Parathyroid adenoma (tissue), 2 donors: ENCODE measurements at regions not wholly inside any gene's neighbourhood (a gene's known extent, or its start where the extent isn't known, plus 50 kb on each side); places are given as distances from the start of the nearest gene placed in this dataset.

Experiments used
- H2AFZ ChIP-seq: fragments of 300-600 bp; sonication (generic); one replicate; pipeline ENCODE4 v1.7.0; 2017; ENCODE audit warnings: antibody characterized with exemption, mild to moderate bottlenecking
- H3K27ac ChIP-seq: fragments of 300-600 bp; sonication (generic); one replicate; pipeline ENCODE4 v1.7.0; 2017
- H3K27me3 ChIP-seq: fragments of 300-600 bp; sonication (generic); one replicate; pipeline ENCODE4 v1.7.0; 2017; ENCODE audit warnings: low read length; ENCODE audit not compliant: control insufficient read depth, insufficient read depth
- H3K36me3 ChIP-seq: fragments of 300-600 bp; sonication (generic); one replicate; pipeline ENCODE4 v1.7.0; 2017; ENCODE audit warnings: low read length; ENCODE audit not compliant: control insufficient read depth, insufficient read depth
- H3K4me1 ChIP-seq: fragments of 300-600 bp; sonication (generic); one replicate; pipeline ENCODE4 v1.7.0; 2017; ENCODE audit warnings: control low read depth
- H3K4me2 ChIP-seq: fragments of 300-600 bp; sonication (generic); one replicate; pipeline ENCODE4 v1.7.0; 2017; ENCODE audit warnings: low read length
- H3K4me3 ChIP-seq: fragments of 300-600 bp; sonication (generic); one replicate; pipeline ENCODE4 v1.7.0; 2017; ENCODE audit warnings: low read depth, low read length
- H3K79me2 ChIP-seq: fragments of 300-600 bp; sonication (generic); one replicate; pipeline ENCODE4 v1.7.0; 2017; ENCODE audit warnings: control low read depth
- H3K9ac ChIP-seq: fragments of 300-600 bp; sonication (generic); one replicate; pipeline ENCODE4 v1.7.0; 2017; ENCODE audit warnings: mild to moderate bottlenecking
- H3K9me3 ChIP-seq: fragments of 300-600 bp; sonication (generic); one replicate; pipeline ENCODE4 v1.7.0; 2017; ENCODE audit warnings: low read length; ENCODE audit not compliant: control insufficient read depth
- TF ChIP-seq, protein P1 (sequence below): fragments of 300-600 bp; sonication (generic); IDR thresholded peaks from one replicate; pipeline ENCODE4 v1.7.0; 2017; ENCODE audit warnings: antibody characterized with exemption, mild to moderate bottlenecking
- donor health status: primary hyperparathyroidism.

DNA sequence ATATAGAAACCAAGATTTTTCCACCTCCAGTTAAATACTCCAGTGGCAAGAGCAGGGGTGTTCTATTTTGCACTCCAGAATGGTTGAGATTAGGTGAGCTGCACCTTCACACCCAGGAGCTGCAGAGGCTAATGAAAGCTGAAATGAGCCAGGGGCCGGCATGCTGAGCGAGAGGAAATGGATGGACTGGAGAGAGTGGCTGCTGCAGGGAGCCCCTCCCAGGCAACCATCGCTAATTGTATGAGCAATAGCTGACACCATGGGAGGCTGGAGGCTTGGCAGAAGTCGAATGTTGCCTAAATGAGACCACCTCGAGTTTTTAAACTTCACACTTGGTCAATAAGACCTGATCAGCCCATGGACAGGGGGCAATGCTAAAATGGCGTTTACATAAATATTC lies 301.8 kb upstream of the TMPO start:
- Histone ChIP-seq H3K4me1 (no peaks in the 10 kb centered on the region), H3K9me3 (no peaks in the 10 kb centered on the region), H3K79me2 (no peaks in the 10 kb centered on the region), H3K9ac (no peak overlapping the region), H3K36me3 (no peaks in the 10 kb centered on the region), H2AFZ (no peak overlapping the region), H3K4me2 (no peak overlapping the region), H3K27ac (no peak overlapping the region), H3K27me3 (no peaks in the 10 kb centered on the region), H3K4me3 (no peak overlapping the region)
- TF ChIP-seq, protein P1, sequence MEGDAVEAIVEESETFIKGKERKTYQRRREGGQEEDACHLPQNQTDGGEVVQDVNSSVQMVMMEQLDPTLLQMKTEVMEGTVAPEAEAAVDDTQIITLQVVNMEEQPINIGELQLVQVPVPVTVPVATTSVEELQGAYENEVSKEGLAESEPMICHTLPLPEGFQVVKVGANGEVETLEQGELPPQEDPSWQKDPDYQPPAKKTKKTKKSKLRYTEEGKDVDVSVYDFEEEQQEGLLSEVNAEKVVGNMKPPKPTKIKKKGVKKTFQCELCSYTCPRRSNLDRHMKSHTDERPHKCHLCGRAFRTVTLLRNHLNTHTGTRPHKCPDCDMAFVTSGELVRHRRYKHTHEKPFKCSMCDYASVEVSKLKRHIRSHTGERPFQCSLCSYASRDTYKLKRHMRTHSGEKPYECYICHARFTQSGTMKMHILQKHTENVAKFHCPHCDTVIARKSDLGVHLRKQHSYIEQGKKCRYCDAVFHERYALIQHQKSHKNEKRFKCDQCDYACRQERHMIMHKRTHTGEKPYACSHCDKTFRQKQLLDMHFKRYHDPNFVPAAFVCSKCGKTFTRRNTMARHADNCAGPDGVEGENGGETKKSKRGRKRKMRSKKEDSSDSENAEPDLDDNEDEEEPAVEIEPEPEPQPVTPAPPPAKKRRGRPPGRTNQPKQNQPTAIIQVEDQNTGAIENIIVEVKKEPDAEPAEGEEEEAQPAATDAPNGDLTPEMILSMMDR, result no peak

DNA sequence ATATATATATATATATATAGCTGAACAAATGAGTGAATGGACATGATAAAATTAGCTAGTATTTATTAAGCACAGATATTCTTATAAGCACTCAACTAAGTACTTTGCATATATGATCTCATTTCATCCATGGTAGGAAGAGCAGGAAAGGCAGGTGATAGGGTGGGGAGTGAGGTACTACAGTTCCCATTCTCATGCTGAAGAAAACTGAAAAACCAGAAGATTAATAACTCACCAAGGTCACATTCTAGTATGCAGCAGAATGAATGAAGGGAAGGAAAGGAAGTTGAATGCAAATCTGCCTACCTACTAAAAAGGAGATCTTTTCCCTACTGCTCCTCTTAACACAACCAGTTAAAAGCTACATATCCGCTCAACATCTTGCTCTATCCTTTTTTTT lies 298.1 kb upstream of the TMPO start:
- Histone ChIP-seq H2AFZ (no peak overlapping the region), H3K9ac (no peak overlapping the region), H3K4me2 (no peak overlapping the region), H3K36me3 (no peaks in the 10 kb centered on the region), H3K4me3 (no peak overlapping the region), H3K79me2 (no peaks in the 10 kb centered on the region), H3K27ac (no peak overlapping the region), H3K27me3 (no peaks in the 10 kb centered on the region), H3K9me3 (no peaks in the 10 kb centered on the region), H3K4me1 (no peaks in the 10 kb centered on the region)
- TF ChIP-seq, protein P1, result no peak

DNA sequence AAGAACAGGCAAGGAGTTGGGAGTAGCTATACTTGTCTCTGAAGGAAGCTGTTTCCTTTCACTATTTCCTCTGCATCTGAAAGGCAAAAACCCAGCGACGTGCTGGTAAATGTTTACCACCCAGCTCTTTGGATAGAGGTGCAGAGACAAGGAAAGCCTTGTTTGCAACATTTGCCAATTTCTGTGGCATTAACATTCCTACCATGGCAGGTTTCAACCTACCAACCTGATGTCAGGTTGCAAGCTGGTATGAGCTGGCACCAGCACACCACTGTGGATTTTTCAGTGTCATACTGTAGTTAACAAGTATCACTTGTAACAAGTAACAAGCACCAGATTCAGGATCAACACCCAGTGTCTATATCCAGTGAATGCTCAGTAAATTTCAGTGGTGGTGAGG lies 294.8 kb upstream of the TMPO start:
- TF ChIP-seq, protein P1, result no peak
- no peak overlapping the region for H3K4me3 ChIP-seq
- no peaks in the 10 kb centered on the region for H3K4me1 ChIP-seq
- no peaks in the 10 kb centered on the region for H3K79me2 ChIP-seq
- no peak overlapping the region for H3K27ac ChIP-seq
- H3K36me3 ChIP-seq, result no peaks in the 10 kb centered on the region
- no peaks in the 10 kb centered on the region for H3K27me3 ChIP-seq
- H2AFZ ChIP-seq, result no peak overlapping the region
- H3K4me2 ChIP-seq, result no peak overlapping the region
- no peak overlapping the region for H3K9ac ChIP-seq
- no peaks in the 10 kb centered on the region for H3K9me3 ChIP-seq

DNA sequence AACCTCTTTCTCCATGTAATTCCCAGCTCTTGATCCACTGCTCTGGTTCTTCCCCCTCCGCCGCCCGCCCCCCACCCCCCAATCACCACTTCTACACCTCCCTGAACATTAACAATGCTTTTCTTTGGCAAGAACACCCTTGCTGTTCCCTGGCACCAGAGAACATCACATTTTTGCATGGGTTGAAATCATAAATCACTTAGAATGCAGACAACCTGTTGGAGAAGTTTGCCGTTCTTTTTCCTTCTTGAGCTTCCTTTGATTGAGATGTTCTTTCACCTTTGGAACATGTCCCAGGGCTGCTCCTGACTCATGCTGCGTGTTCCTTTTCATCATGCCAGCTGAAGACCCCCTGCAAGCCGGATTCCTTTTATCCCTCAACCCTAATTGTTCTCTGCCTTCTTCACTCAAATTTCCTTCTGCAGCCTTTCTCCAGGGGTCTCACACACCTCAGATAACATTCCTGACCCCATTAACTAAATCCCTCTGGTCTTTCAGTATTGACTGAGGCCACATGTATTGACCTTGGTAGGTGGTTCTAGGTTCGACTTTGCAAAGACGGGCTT lies 294.1 kb upstream of the TMPO start:
- no peak overlapping the region for H3K4me2 ChIP-seq
- no peak overlapping the region for H3K27ac ChIP-seq
- H3K79me2 ChIP-seq, result no peaks in the 10 kb centered on the region
- H3K4me1 ChIP-seq, result no peaks in the 10 kb centered on the region
- no peaks in the 10 kb centered on the region for H3K36me3 ChIP-seq
- H3K27me3 ChIP-seq, result no peaks in the 10 kb centered on the region
- no peak overlapping the region for H3K9ac ChIP-seq
- TF ChIP-seq, protein P1, result no peak
- no peak overlapping the region for H3K4me3 ChIP-seq
- H2AFZ ChIP-seq, result no peak overlapping the region
- no peaks in the 10 kb centered on the region for H3K9me3 ChIP-seq

DNA sequence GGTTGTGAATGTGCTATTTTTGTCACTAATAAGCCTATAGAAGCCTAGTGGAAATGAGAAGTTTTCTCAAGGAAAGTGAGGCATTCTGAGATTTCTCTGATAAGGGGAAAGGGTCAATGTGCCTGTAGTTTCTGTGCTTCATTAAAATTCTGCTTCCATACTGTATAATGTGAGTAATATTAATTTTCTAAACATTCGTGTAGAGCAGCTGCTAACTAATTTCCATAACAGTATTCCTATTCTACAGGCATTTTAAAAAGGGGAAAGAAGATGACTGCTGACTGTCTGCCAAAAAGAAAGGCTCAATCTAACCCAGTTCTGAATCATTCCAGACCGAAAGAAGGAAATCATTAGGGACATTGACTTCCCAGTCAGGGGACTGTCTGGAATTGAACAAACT lies 293.3 kb upstream of the TMPO start:
- no peaks in the 10 kb centered on the region for H3K27me3 ChIP-seq
- H2AFZ ChIP-seq, result no peak overlapping the region
- H3K36me3 ChIP-seq, result no peaks in the 10 kb centered on the region
- no peaks in the 10 kb centered on the region for H3K79me2 ChIP-seq
- H3K9me3 ChIP-seq, result no peaks in the 10 kb centered on the region
- H3K4me3 ChIP-seq, result no peak overlapping the region
- no peak overlapping the region for H3K9ac ChIP-seq
- H3K4me2 ChIP-seq, result no peak overlapping the region
- no peaks in the 10 kb centered on the region for H3K4me1 ChIP-seq
- no peak overlapping the region for H3K27ac ChIP-seq
- TF ChIP-seq, protein P1, result no peak
